Colon (tissue), 2 donors: ENCODE measurements at regions not wholly inside any gene's neighbourhood (a gene's known extent, or its start where the extent isn't known, plus 50 kb on each side); places are given as distances from the start of the nearest gene placed in this dataset.

Experiments
- FAIRE-seq: peaks from 2 replicates; lab custom pipeline; 2012; peaks lifted over from hg19 to GRCh38; lab: Jason Lieb, UNC
- donor health status: control.
- donor health status: control.

- no peak for FAIRE-seq
These were observed 264.8 kb downstream of the INSC start for GRCh38 chr11:15379483-15379882.

DNA sequence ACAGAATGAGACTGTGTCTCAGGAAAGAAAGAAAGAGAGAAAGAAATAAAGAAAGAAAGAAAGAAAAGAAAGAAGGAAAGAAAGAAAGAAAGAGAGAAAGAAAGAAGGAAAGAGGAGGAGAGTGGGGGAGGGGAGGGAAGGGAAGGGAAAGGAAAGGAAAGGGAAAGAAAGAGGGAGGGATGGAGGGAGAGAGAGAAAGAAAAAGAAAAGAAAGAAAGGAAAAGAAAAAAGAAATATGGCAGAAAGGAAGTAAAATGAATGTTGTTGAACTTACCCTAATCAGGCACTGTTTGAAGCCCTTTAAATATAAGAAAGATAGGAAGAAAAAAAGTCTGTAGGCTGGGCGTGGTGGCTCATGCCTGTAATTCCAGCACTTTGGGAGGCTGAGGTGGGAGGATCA lies 276.1 kb downstream of the INSC start:
- no peak for FAIRE-seq

- no peak for FAIRE-seq
These were observed 282.1 kb downstream of the INSC start for GRCh38 chr11:15396778-15397177.

DNA sequence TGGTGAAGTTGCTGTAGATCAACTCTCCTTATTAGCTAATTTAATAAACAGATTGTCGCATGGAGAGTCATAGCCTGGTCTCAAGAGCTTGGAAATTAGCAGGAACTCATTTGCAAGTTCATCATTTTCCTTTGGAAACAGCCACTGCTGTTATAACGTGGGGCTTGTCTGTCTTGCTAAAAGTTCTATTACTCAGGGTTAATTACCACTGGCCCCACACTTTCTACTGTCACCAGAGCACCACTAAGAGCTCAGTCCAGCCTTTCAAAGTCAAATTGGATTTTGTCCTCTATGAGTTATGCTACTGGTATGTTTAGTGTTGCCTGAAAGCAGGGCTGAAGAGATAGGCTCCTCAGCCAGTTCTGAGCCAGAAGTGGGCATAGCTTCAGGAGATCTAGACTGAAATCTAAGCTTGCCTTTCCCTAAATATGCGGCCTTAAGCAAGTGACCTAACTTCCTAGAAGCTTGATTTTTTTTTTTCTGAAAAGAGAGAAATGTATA lies 292.2 kb downstream of the INSC start:
- FAIRE-seq, result no peak

DNA sequence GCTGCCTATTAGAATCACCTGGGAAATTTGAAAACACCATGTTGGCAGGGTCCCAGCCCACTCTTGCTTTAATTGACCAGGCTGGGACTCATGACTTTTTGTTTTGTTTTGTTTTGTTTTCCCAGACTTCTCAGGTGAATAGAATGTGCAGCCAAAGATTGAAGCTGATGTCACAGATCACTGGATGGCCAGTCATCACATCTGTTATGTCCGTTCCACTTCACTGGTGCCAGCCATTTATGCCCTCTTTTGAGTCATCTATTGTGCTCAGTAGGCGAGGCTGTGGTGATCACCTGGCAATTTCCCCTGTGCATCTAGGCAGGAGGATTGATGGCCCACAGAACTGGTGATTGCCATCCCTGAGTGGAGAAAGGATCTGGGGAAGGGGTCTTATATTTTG lies 297.3 kb downstream of the INSC start:
- FAIRE-seq, result no peak

- no peak for FAIRE-seq
These were observed 304.2 kb downstream of the INSC start for GRCh38 chr11:15418921-15419320.

DNA sequence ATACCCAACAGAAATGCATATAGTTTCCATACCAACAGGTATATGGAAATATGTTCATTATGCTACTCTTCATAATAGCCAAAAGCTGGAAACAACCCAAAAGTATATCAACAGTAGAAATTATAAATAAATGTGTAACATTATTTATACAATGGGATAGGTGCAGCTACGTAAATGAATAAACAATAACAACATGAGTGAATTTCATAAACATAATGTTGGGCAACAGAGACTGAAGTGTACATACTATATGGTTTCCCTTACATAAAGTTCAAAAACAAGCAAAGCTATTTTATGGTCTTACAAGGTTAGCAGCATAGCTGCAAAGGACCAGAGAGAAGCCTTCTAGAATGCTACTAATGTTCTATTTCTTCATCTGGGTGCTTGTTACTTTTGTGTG lies 305.0 kb downstream of the INSC start:
- no peak for FAIRE-seq

GRCh38 chr11:15430381-15430780 lies 315.7 kb downstream of the INSC start:
- FAIRE-seq, result no peak

- no peak for FAIRE-seq
These were observed 319.8 kb downstream of the INSC start for GRCh38 chr11:15434529-15434928.

DNA sequence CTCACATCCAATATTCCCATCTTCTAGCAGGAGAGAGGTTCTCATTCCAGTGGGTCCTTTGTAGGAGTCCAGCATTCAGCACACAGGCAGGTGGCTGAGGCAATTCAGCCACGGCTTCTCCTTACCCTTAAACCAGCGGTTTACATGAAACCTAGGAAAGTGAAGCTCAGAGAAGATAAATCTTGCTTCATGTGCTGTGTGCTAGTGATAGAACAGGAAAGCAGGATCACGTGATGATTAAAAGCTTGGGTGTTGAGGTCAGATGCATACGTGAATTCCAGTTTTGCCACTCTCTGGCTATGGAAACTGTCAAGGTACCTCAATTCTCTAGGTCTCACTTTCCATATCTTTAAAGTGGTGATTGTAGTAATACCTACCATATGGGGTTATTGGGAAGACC lies 331.6 kb downstream of the INSC start:
- FAIRE-seq, result no peak

DNA sequence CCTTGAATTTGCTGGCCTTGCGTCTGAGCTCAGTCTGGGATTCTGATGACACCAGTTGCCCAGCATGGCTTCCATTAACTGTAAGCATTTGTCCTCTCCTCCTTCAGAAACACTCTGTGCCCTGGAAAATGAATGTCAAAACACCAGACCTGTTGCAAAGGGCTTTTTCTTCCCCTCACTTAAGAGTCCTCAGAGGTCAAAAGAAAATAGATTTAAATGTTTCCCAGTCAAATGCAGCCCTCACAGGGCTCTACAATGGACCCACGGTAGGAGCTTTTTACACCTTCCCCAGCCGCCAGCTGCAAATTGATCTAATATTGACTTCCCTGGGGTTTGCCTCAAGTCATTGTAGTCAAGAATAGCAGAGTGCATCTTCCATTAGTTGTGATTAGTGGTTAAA lies 332.2 kb downstream of the INSC start:
- no peak for FAIRE-seq

DNA sequence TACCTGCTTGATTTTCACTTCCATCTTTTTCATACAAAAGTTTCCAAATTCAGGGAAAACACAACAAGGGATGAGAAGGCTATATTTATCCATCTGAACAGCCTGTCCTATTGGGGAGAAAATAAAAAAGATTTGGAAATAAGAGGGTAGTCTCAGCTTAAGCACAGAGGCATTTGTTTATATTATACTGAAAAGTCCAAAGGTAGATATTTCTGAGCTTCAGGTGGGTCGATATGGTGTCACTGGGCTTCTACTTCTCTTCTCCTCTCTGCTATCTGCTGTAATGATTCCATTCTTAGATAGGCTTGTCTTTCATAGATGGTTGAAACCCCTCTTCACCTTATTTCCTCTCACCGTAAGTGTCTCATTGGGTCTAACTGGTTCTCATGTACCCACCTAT lies 337.0 kb downstream of the INSC start:
- no peak for FAIRE-seq

DNA sequence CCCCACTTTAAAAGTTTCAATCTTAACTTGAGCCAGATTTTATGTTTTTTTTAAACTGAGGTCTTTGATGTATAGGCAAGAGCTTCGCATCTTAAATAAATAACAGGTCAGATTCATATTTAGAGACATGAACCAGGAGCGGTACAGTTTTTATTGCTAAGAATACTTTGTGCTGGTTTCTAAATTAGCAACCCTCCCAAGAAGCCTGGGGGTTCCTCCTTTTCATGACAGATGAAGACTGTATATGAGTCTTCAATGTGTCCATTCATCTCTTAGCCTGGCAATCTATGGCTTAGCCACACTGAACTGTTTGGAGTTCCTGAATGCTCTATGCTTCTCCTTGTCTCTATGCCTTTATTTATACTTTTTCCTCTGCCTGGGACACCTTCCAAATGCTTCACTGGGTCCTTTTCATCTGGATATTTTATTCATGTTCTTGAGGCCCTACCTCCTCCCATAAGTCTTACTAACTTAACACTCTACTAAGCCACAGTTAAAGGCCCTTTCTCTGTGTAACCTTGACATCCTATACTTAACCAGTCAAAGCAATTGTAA lies 338.6 kb downstream of the INSC start:
- FAIRE-seq, result no peak

DNA sequence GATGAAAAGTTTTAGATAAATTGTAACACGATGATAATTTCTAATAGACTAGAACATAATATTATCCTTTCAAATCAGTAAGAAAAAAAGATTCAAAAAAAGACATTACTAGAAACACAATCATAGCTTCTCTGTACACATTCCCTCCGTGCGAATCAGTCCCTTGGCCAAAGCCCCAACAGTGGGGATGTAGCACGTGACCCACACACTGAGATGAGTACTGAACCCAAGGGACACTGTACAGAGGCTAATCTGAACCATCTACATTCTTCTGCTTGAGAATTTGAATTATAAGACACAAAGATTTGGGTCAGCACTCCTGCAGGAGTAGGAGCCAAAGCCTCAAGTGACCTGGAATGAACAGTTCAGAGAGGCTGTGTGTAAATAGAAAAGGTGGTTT lies 353.7 kb downstream of the INSC start:
- FAIRE-seq, result no peak

GRCh38 chr11:15471048-15471894 lies 356.5 kb downstream of the INSC start:
- no peak for FAIRE-seq

- FAIRE-seq, result no peak
These were observed 357.4 kb downstream of the INSC start for GRCh38 chr11:15471895-15472799.

- FAIRE-seq, result no peak
These were observed 359.5 kb downstream of the INSC start for GRCh38 chr11:15473954-15474837.

- FAIRE-seq, result no peak
These were observed 361.7 kb downstream of the INSC start for GRCh38 chr11:15476371-15476917.

DNA sequence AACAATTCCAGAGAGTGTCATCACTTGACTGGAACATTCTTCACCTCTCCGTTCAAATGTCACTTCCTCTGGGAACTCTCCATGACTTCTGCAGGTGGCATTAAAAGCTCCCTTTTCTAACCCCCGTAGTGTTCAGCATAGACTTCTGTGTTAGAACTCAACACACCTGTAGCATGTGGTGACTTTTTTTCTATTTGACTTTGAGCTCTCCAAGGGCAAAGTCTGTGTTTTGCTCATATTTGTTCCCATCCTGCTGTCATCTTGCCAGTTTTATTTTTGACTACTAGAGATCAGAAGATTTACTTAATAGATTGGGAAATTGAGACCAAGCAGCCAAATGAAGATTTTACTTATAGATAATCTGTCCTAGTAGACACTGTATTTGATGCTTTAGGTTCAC lies 367.1 kb downstream of the INSC start:
- no peak for FAIRE-seq

DNA sequence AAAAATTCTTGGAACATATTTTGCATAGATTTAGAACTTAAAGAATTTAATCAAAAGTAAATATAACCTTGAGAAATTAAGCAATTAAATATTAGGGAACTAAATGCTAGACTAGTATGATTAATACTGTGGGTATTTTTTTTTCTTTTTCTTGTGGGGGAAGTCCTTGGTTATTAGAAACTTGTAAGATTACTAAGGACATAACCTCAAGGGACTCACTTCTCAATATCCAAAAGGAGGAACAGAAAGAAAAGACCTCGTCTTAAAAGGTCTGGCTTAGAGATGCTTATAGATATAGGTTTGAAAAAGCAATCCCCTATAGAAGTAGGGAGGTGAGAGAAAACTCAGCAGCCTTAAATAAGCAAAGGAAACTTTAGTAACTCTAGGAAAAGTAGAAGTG lies 368.5 kb downstream of the INSC start:
- FAIRE-seq, result no peak

DNA sequence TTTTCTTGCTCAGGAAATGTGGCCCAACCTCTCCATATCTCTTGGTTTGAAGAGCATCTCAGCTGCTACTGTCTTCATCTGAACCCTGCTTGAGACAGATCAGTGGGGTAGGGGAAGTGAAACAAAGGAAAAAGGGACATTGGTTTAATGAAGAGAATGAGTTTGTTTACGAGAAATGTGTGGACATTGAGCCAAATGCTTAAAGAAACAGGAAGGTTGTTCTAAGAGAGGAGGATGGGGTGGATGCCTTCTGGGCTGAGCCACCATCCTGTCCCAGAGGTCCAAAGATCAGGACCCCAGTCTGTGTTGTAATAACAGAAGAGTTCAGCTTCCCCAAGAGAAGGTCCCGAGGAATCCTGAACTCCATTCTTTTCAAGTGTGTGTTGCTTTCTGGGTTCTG lies 369.7 kb downstream of the INSC start:
- FAIRE-seq, result no peak

- FAIRE-seq, result no peak
These were observed 370.7 kb downstream of the INSC start for GRCh38 chr11:15485432-15485831.
